HUDEP-2 (cell line): ENCODE measurements at regions not wholly inside any gene's neighbourhood (a gene's known extent, or its start where the extent isn't known, plus 50 kb on each side); places are given as distances from the start of the nearest gene placed in this dataset.
"Not testable (repeated sequence)": the region's sequence is repeated elsewhere in the genome, so short reads cannot be mapped to it uniquely, and the experiment has no call there.

ENCODE experiments used
- DNase-seq, 76 experiments: peaks; one replicate each; lab custom pipeline; 2025; ENCODE audit not compliant: unreplicated experiment in 76 of 76; lab: John Stamatoyannopoulos, UW

- no peak for DNase-seq
These were observed 346.6 kb downstream of the RSL24D1 start for GRCh38 chr15:54850101-54850500.

DNA sequence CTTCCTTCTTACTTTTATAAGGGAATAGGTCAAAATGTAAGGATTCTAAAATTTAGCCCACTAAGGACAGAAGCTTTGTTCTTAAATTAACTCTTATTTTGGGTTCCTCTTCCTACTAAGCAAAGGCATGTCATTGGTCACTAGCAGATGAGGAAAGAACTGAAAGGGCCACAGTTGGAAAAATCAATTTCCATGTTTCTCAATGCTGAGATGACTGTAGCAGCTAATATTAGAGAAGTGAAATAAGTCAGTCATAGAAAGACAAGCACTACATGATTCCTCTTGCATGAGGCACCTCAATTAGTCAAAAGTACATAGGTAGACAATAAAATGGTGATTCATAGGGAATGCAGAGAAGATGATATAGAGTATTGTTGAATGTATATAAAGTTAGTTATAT lies 353.7 kb downstream of the RSL24D1 start:
- no peak for DNase-seq

DNA sequence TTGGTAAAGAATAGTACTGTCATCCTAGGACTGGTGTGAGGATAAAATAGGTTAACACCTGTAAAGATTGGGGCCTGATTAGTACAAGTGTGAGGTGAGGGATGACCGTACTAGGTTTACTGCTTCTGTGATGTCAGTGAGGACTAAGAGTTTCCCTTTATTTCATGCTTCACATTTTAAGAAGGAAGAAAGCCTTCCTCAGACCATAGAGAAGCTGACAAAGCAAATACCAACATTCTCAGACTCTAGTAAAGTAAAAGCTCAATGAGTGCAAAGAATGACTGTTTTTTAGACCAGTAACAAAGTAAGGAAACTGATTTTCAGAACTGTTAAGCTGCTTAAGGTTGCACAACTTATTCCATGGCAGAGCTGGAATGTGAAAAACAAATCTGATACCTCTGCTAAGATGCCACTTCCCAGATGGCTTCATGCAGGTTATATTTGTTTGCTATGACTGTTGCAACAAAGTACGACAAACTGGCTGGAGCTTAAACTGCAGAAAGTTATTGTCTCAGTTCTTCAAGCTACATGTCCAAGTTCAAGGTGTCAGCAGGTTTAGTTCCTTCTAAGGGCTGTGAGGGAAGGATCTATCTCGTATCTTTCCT lies 354.9 kb downstream of the RSL24D1 start:
- no peak for DNase-seq

- DNase-seq = no peak
These were observed 355.9 kb downstream of the RSL24D1 start for GRCh38 chr15:54840621-54841398.

DNA sequence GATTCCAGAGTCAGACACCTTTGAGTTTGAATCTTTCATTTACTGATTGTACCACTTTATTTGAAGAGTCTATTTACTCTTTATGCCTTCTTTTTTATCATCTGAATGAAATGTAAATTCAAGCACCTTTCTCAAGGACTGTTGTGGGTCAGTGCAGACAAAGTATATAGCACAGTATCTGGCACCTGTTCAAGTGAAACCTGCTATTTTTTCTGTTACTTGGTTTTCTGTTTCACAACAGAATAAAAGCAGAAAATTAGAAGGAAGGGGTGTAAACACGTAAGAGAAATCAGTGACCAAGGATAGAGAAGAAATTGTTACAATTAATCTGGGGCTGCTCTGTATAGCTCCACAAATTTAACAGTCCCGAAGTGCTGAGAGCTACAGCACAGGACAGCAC lies 357.4 kb downstream of the RSL24D1 start:
- no peak for DNase-seq

- DNase-seq = no peak
These were observed 360.5 kb downstream of the RSL24D1 start for GRCh38 chr15:54836052-54836795.

DNA sequence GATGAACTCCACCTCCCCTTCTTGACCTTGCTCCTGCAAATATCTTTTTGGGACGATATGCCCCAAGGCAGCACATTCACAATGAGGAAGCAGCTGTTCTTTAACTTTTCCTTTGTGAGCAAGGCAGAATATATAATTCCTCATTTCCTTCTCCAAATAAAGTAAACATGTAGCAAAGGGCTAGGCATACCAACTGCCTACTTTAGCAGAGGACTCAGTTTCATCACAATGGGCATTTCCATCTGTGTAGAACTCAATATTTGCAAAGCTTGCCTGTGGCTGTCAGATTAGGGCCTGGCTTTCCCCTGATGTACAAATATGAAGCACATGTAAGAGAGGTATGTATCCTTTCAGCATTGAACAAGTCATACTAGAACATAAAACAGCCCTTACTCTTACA lies 366.9 kb downstream of the RSL24D1 start:
- no peak for DNase-seq

DNA sequence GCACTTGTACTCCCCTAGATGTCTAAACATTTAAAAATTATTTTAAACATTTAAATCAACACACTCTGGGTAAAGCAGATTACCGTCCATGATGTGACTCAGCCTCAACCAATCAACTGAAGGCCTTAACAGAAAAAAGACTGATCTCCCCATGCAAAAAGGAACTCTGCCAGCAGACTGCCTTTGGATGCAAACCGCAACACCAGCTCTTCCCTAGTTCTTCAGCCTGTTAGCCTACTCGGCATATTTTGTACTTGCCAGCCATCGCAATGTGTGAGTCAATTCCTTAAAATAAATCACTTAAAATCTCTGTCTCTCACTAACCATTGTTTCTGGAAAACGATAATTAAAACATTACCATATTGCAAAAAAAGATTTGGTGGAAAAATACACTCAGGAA lies 375.9 kb downstream of the RSL24D1 start:
- DNase-seq = no peak

DNA sequence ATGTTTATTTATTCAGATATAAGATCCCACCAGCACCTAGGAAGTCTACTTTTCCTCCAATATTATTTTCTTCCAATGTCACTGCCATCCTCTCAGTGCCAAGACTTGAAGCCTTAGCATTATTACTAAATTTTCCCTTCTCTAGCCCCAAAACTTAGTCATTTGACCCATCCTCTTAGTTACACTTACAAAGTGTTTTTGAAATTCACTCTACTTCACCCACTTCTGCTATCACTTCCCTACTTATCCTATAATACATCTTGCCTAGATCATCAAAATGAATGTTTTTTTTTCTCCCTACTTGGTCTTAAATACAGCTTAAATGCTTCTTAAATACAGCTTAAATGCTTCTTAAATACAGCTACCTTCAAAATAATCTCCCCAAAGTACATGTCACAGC lies 376.6 kb downstream of the RSL24D1 start:
- DNase-seq = no peak

GRCh38 chr15:54816401-54816800 lies 380.3 kb downstream of the RSL24D1 start:
- DNase-seq = no peak

DNA sequence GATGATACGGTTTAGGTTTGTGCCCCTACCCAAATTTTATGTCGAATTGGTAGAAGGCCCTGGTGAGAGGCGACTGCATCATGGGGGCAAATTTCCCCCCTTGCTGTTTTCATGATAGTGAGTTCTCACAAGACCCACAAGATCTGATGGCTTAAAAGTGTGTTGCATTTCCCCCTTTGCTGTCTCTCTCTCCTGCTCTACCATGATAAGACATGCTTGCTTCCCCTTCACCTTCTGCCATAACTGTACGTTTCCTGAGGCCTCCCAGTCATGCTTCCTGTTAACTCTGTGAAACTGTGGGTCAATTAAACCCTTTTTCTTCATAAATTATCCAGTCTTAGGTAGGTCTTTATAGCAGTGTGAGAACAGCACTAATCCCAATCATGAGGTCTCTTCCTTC lies 381.2 kb downstream of the RSL24D1 start:
- DNase-seq = no peak

GRCh38 chr15:54812383-54812782 lies 384.4 kb downstream of the RSL24D1 start:
- no peak for DNase-seq

- DNase-seq = no peak
These were observed 386.2 kb downstream of the RSL24D1 start for GRCh38 chr15:54810496-54810895.

- no peak for DNase-seq
These were observed 386.7 kb downstream of the RSL24D1 start for GRCh38 chr15:54810031-54810430.

DNA sequence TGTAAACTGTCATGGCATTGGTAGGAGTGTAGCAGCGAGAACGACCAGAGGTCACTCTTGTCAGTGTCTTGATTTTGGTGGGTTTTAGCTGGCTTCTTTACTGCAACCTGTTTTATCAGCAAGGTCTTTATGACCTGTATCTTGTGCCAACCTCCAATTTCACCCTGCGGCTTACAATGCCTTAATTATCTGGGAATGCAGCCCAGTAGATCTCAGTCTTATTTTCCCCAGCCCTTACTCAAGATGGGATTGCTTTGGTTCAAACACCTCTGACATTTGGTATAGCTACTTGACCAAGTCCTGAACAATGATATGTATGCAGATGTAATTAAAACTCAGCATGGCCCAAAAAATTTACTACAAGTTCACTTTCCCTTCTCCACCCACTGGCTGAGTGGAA lies 388.4 kb downstream of the RSL24D1 start:
- no peak for DNase-seq

DNA sequence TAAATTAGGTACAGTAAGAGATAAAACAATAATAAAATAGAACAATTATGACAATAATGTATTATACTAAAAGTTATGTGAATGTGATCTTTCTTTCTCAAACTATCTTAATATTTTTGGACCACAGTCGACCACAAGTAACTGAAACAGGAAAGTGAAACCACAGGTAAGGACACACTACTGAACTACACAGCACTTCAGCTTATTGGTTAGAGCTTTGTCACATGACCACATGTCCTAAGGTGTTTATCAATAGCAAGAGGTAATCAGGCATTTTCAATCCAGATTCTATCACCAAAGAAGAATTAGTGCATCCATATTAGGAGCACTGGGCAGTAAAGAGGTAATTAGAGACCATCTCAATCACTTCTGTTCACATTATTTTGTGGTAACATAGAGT lies 392.8 kb downstream of the RSL24D1 start:
- DNase-seq = no peak

DNA sequence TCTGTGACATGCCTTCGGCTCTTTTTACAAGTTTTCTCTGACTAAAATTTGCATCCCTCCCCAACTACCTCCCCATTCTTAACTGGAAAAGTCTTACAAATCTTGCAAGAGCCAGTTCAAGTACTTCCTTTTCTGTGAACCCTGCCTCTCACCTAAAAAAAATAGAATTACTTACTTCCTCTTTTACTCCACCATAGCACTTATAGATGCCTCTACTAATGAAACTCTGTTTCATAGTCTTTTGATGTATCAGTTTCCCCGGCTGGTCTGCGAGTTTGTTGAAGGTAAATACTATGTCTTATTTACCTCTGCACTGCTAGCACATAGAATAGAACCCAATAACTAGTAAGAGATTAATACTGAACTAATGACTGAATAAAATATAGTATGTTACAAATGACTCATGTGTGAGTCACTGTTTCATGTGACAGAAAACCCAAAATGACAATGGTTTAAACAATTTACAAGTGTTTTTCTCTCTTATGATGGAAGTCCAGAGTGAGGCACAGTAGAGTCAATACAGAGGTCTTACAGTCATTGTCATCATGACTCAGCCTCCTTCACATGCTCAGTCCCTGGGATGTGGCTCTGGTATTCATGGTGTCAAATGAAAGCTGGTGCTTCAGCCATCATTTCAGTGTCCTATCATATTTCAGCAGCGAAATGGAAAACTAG lies 393.5 kb downstream of the RSL24D1 start:
- peak in 1 of 76 experiments; percentile 3 for DNase-seq

- DNase-seq = no peak
These were observed 404.2 kb downstream of the RSL24D1 start for GRCh38 chr15:54792526-54792925.

GRCh38 chr15:54790693-54791092 lies 406.0 kb downstream of the RSL24D1 start:
- DNase-seq = no peak

GRCh38 chr15:54789376-54789775 lies 407.4 kb downstream of the RSL24D1 start:
- DNase-seq = no peak

DNA sequence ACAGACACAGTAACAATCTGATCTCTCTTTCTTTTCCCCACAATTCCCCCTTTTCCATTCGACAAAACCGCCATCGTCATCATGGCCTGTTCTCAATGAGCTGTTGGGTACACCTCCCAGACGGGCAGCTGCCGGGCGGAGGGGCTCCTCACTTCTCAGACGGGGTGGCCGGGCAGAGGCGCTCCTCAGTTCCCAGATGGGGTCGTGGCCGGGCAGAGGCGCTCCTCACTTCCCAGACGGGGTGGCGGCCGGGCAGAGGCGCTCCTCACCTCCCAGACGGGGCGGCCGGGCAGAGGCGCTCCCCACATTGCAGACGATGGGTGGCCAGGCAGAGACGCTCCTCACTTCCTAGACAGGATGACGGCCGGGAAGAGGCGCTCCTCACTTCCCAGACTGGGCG lies 415.5 kb downstream of the RSL24D1 start:
- DNase-seq = not testable (repeated sequence)
